ENCODE measurements at regions not wholly inside any gene's neighbourhood (a gene's known extent, or its start where the extent isn't known, plus 50 kb on each side); places are given as distances from the start of the nearest gene placed in this dataset.

GRCh38 chr10:120282846-120283492 is 174.1 kb upstream of the PLPP4 start:
- no peak for DNase-seq (ENCODE audit: low read depth in 3 of 3)

DNA sequence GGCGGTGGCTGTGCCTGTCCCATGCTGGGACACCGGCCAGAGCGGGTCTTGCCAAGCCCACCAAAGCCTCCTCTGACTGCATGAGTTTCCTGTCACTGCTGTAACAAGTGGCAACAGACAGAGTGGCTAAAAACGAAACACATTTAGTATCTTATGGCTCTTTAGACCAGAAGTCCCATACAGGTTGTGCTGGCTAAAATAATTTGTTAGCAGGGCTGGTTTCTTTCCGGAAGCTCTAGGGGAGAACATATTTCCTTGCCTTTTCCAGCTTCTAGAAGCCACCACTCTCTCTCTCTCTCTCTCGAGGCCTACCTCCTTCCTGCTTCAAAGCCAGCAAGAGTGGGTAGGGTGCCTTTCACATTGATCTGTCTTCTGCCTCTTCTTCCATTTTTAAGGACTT is 171.6 kb upstream of the PLPP4 start:
- DNase-seq (ENCODE audit: low read depth in 3 of 3): no peak

DNA sequence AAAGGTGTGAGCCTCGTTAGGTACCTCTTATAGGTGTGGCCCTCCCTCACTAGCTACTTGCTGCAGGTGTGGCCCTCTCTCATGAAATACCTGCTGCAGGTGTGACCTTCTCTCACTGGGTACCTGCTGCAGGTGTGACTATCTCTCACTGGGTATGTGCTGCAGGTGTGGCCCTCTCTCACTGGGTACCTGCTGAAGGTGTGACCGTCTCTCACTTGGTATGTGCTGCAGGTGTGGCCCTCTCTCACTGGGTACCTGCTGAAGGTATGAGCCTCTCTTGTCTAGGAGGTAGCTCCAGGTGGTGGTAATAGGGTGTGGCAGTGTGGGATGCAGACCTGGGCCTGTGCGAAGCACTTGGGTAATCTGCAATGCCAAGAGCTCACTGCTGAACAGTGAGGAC is 170.7 kb upstream of the PLPP4 start:
- no peak for DNase-seq (ENCODE audit: low read depth in 3 of 3)

DNA sequence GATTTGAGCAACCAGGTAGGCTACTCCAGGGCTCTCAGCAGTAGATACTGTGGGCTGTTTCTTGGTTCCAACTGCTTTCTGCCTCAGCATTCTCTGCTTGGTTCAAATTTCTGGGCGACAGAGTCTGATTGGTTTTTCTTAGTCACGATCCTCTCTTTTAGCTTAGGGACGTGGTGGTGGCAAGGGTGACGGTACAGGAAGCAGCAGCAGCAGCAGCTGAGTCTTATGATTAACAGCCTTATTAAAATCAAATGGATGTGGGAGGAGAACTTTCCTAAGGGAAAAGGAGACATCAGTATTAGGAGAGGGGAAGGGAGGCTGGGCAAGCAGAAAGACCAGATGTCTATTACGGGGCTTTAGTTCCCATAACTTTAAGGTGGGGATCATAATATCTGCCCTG is 156.5 kb upstream of the PLPP4 start:
- no peak for DNase-seq (ENCODE audit: low read depth in 3 of 3)

- DNase-seq (ENCODE audit: low read depth in 3 of 3): no peak
These were observed 148.4 kb upstream of the PLPP4 start for GRCh38 chr10:120308589-120308988.

GRCh38 chr10:120313715-120314114 is 143.3 kb upstream of the PLPP4 start:
- DNase-seq (ENCODE audit: low read depth in 3 of 3): no peak

DNA sequence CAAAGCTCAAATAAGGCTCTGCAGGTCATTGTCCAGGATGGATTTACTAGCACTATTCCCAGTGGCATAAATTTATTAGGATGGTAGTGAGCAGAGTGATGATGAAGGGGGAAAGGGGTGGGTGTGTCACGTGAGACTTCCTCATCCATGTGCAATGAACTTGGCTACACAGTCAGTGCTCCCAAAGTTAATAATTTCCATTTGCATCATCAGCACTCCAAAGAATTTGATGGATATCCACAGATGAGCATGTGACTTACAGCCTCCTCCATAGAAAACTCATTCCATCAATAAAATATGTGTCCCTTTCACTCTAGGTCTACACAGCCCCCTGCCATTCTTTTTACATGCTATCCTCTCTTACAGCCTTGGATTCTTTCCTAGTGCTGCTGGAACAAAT is 142.6 kb upstream of the PLPP4 start:
- DNase-seq (ENCODE audit: low read depth in 3 of 3): no peak

- DNase-seq (ENCODE audit: low read depth in 3 of 3): no peak
These were observed 138.2 kb upstream of the PLPP4 start for GRCh38 chr10:120318862-120319261.

- no peak for DNase-seq (ENCODE audit: low read depth in 3 of 3)
These were observed 129.4 kb upstream of the PLPP4 start for GRCh38 chr10:120327675-120328074.

GRCh38 chr10:120328647-120329046 is 128.4 kb upstream of the PLPP4 start:
- DNase-seq (ENCODE audit: low read depth in 3 of 3): no peak

DNA sequence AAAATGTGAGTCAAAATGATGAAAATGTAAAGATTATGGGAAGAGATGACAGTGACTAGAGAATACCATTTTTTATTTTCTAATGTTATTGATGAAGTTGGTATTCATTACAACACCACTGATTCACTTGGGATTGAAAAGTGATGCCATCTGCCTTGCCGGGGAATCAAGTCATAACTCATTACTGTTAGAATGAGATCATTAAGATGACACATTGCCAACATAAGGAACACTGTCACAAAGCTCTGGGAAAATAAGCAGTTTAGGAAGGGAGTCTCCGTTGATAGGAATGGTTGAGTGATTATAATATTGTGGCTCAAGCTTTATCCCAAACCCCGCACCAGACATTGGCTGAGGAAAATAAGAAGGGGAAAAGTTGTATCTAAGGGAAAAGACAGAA is 121.5 kb upstream of the PLPP4 start:
- DNase-seq (ENCODE audit: low read depth in 3 of 3): no peak

- DNase-seq (ENCODE audit: low read depth in 3 of 3): no peak
These were observed 120.6 kb upstream of the PLPP4 start for GRCh38 chr10:120336306-120336910.

GRCh38 chr10:120336911-120337540 is 120.0 kb upstream of the PLPP4 start:
- DNase-seq (ENCODE audit: low read depth in 3 of 3): peak; percentile 31 to 50 (median 33)

DNA sequence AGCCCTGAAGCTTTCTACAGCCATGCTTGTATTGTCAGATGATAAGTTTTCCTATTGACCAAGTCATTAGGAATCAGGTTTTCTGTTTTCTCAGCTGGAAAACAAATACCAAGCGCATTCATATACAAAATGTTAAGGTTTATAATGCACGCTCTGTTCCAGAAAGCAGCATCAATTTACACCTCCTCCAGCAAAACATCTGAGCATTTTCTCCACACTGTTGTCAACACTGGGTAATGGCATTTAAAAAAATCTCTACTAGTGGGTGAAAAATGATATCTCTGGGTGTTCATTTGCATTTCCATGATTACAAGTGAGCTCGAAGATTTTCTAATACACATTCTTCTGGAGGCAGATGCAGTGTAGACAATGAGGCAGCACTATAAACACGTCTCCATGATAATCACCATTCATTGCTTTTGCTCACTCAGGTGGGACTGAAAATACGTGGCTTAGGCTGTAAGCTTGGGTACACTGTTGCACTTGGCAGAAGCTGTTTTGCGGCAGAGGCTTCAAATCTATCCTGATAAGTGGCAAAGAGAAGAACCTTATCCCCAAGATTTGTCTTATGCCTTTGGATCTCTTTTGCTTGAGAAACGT is 114.8 kb upstream of the PLPP4 start:
- DNase-seq (ENCODE audit: low read depth in 3 of 3): no peak

- no peak for DNase-seq (ENCODE audit: low read depth in 3 of 3)
These were observed 111.8 kb upstream of the PLPP4 start for GRCh38 chr10:120345186-120345585.

DNA sequence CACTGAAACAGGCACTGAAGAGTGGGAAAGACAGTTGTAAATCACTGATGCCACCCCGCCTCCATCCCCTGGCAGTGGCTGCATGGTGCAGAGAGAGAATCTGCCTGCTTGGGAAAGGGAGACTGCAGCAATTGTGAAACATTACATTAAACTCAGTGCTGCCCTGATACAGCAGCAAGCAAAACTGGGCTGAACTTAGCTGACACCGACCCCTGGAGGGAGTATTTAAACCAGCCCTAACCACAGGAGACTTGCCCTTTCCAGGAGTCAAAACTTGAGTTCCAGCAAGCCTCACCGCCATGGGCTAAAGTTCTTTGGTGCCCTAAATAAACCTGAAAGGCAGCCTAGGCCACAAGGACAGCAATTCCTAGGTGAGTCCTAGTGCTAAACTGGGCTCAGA is 109.4 kb upstream of the PLPP4 start:
- DNase-seq (ENCODE audit: low read depth in 3 of 3): no peak

DNA sequence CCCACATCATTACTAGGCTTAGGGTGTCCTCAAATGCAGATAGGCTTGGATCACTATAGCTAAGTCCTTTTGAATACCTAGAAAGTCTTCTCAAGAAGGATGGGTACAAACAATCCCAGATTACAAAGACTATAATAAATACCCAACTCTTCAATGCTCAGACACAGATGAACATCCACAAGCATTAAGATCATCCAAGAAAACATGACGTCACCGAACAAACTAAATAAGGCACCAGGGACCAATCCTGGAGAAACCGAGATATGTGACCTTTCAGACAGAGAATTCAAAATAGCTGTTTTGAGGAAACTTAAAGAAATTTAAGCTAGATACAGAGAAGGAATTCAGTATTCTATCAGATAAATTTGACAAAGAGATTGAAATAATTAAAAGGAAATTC is 108.0 kb upstream of the PLPP4 start:
- DNase-seq (ENCODE audit: low read depth in 3 of 3): no peak

GRCh38 chr10:120355425-120355824 is 101.6 kb upstream of the PLPP4 start:
- DNase-seq (ENCODE audit: low read depth in 3 of 3): no peak

DNA sequence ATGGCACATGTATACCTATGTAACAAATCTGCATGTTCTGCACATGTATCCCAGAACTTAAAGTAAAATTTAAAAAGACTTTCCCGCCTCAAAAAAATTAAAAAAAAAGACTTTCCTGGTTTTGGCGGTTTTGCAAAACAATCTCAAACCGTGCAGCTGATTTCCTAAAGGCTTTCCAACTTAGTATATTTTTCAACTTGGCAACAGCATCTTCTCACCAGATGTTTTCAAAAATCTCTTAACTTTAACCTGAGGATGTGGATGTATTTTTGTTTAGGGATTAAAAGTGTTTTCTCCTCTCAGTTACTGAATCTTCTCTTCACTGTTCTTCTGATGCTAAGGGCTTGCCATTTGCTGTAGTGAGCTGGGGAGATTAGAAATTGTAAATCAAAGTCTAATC is 96.5 kb upstream of the PLPP4 start:
- no peak for DNase-seq (ENCODE audit: low read depth in 3 of 3)

DNA sequence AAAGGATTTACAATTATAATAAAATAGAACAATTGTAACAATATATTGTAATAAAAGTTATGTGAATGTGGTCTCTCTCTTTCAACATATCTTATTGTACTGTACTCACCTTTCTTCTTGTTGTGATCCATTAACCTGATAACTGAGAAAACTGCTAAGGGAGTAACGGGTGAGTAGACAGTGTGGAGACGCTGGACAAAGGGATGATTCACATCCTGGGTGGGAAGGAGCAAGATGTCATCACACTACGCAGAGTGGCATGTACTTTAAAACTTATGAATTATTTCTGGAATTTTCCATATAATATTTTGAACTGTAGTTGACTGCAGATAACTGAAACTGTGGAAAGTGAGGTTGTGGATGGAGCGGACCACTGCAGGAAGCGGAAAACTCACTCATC is 91.2 kb upstream of the PLPP4 start:
- DNase-seq (ENCODE audit: low read depth in 3 of 3): no peak

DNA sequence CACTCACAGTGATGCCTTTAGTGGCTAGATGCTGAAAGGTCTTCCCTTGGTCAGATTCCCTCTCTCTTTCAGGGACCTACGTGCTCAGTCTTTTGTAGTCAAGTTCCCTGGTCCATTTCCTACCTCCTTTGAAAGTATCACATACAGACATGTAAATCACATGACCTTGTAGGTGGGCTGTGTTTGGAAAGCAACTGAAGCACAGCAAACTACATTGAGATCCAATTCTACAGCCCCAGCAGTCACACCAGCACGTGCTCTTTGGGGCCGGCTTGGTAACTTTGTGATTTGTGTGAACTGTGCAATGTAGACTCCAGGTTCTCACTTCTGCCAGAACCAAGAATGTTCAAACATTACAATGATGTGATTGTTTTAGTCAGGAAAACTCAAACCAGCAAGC is 89.7 kb upstream of the PLPP4 start:
- no peak for DNase-seq (ENCODE audit: low read depth in 3 of 3)

GRCh38 chr10:120368338-120368737 is 88.7 kb upstream of the PLPP4 start:
- no peak for DNase-seq (ENCODE audit: low read depth in 3 of 3)

GRCh38 chr10:120368927-120369326 is 88.1 kb upstream of the PLPP4 start:
- no peak for DNase-seq (ENCODE audit: low read depth in 3 of 3)

All from stimulated activated CD4-positive, alpha-beta T cell treated with anti-CD3 and anti-CD28 coated beads, TNF-alpha, amount 100 ng/mL, for 24 hours (primary cell).